ENCODE measurements at regions not wholly inside any gene's neighbourhood (a gene's known extent, or its start where the extent isn't known, plus 50 kb on each side); places are given as distances from the start of the nearest gene placed in this dataset.

DNA sequence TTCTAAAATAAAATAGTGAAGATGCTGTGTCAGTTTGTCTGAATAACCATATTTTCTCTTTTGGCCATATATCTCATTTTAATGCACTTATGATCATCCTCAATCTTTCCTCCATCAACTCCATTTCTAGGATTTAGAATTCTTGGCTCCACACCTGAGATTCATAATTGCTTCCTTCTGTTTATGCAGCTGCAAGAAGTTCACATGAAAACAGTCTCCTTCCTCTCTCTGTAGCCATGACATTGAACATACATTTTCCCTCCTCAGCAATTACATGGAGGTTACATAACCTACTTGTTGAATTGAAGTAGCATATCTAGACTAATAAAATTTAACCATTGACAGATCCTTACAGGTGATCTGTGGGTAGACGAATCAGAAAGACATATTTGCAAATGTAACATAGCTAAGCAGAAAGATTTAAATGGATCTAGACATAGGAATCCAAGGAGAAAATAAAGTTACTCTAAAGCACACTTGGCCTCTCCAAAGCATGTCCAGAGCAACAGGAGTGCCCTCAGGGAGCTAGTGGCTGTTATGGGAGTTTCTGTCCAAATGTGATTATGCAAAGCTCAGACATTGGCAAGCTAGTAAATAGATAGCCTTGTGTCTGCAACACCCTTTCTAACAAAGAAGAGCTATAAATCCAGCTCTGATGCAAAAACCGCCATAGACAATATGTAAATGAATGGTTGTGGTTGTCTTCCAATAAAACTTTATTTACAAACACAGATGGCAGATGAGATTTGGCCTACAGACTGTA, 119.9 kb upstream of the MPPED2 start:
- Histone ChIP-seq H3K9ac (ENCODE audit: insufficient read length, low read depth) (no peak overlapping the region), H3K27me3 (ENCODE audit: insufficient read depth, insufficient read length) (no peaks in the 10 kb centered on the region), H3K36me3 (ENCODE audit: insufficient read depth, insufficient read length, low read length) (no peaks in the 10 kb centered on the region), H3K4me1 (ENCODE audit: insufficient read depth, insufficient read length) (no peaks in the 10 kb centered on the region), H3K4me3 (ENCODE audit: insufficient read length, low read depth) (no peak overlapping the region), H3K9me3 (ENCODE audit: insufficient read depth, low read length) (no peaks in the 10 kb centered on the region)
- no peak for TF ChIP-seq YY1 (IDR thresholded peaks at IDR 0.05; ENCODE audit: insufficient read depth, insufficient read length)
- TF ChIP-seq SUZ12 (IDR thresholded peaks at IDR 0.05; ENCODE audit: extremely low read depth, insufficient read depth, insufficient read length): no peak
- no peak for TF ChIP-seq ZNF274 (IDR thresholded peaks at IDR 0.05; ENCODE audit: low read depth, low read length)
- DNase-seq (ENCODE audit: low read depth, low spot score): no peak

GRCh38 chr11:30698425-30698824, 112.3 kb upstream of the MPPED2 start:
- no peak for DNase-seq (ENCODE audit: low read depth, low spot score)
- Histone ChIP-seq H3K4me3 (ENCODE audit: insufficient read length, low read depth) (no peak overlapping the region), H3K4me1 (ENCODE audit: insufficient read depth, insufficient read length) (no peaks in the 10 kb centered on the region), H3K36me3 (ENCODE audit: insufficient read depth, insufficient read length, low read length) (no peaks in the 10 kb centered on the region), H3K27me3 (ENCODE audit: insufficient read depth, insufficient read length) (no peaks in the 10 kb centered on the region), H3K9me3 (ENCODE audit: insufficient read depth, low read length) (no peaks in the 10 kb centered on the region), H3K9ac (ENCODE audit: insufficient read length, low read depth) (no peak overlapping the region)
- TF ChIP-seq ZNF274 (IDR thresholded peaks at IDR 0.05; ENCODE audit: low read depth, low read length) (no peak), YY1 (IDR thresholded peaks at IDR 0.05; ENCODE audit: insufficient read depth, insufficient read length) (no peak), SUZ12 (IDR thresholded peaks at IDR 0.05; ENCODE audit: extremely low read depth, insufficient read depth, insufficient read length) (no peak)

- Histone ChIP-seq H3K9ac (ENCODE audit: insufficient read length, low read depth) (no peak overlapping the region), H3K4me3 (ENCODE audit: insufficient read length, low read depth) (no peak overlapping the region), H3K27me3 (ENCODE audit: insufficient read depth, insufficient read length) (no peaks in the 10 kb centered on the region), H3K4me1 (ENCODE audit: insufficient read depth, insufficient read length) (no peaks in the 10 kb centered on the region), H3K36me3 (ENCODE audit: insufficient read depth, insufficient read length, low read length) (no peaks in the 10 kb centered on the region), H3K9me3 (ENCODE audit: insufficient read depth, low read length) (no peaks in the 10 kb centered on the region)
- no peak for DNase-seq (ENCODE audit: low read depth, low spot score)
- TF ChIP-seq YY1 (IDR thresholded peaks at IDR 0.05; ENCODE audit: insufficient read depth, insufficient read length): no peak
- no peak for TF ChIP-seq SUZ12 (IDR thresholded peaks at IDR 0.05; ENCODE audit: extremely low read depth, insufficient read depth, insufficient read length)
- no peak for TF ChIP-seq ZNF274 (IDR thresholded peaks at IDR 0.05; ENCODE audit: low read depth, low read length)
Observed at GRCh38 chr11:30697032-30697431, 110.9 kb upstream of the MPPED2 start.

DNA sequence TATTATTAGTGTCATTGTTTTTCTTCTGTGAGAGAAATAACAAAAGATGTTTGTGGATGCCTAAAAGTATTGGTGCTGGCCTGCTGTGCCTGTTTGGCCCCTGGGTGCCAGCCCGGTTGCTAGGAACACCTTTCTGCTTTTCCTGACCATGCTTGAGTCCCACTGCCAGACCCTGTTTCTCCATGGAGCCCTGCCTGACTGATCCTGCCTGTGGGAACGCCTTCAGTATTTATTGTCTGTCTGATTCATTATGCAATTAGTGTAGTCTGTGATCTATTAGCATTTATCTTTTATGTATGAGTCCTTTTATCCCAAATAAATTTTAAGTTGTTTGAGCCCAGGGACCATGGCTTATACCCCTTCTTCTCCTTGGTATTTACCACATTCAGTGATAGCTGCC, 98.6 kb upstream of the MPPED2 start:
- Histone ChIP-seq H3K4me3 (ENCODE audit: insufficient read length, low read depth) (no peak overlapping the region), H3K9ac (ENCODE audit: insufficient read length, low read depth) (no peak overlapping the region), H3K4me1 (ENCODE audit: insufficient read depth, insufficient read length) (no peaks in the 10 kb centered on the region), H3K36me3 (ENCODE audit: insufficient read depth, insufficient read length, low read length) (no peaks in the 10 kb centered on the region), H3K27me3 (ENCODE audit: insufficient read depth, insufficient read length) (no peaks in the 10 kb centered on the region), H3K9me3 (ENCODE audit: insufficient read depth, low read length) (no peaks in the 10 kb centered on the region)
- DNase-seq (ENCODE audit: low read depth, low spot score): no peak
- no peak for TF ChIP-seq YY1 (IDR thresholded peaks at IDR 0.05; ENCODE audit: insufficient read depth, insufficient read length)
- TF ChIP-seq SUZ12 (IDR thresholded peaks at IDR 0.05; ENCODE audit: extremely low read depth, insufficient read depth, insufficient read length): no peak
- TF ChIP-seq ZNF274 (IDR thresholded peaks at IDR 0.05; ENCODE audit: low read depth, low read length): no peak

- TF ChIP-seq ZNF274 (IDR thresholded peaks at IDR 0.05; ENCODE audit: low read depth, low read length) (no peak), YY1 (IDR thresholded peaks at IDR 0.05; ENCODE audit: insufficient read depth, insufficient read length) (no peak), SUZ12 (IDR thresholded peaks at IDR 0.05; ENCODE audit: extremely low read depth, insufficient read depth, insufficient read length) (no peak)
- no peak for DNase-seq (ENCODE audit: low read depth, low spot score)
Observed at GRCh38 chr11:30683176-30683575, 97.0 kb upstream of the MPPED2 start.

DNA sequence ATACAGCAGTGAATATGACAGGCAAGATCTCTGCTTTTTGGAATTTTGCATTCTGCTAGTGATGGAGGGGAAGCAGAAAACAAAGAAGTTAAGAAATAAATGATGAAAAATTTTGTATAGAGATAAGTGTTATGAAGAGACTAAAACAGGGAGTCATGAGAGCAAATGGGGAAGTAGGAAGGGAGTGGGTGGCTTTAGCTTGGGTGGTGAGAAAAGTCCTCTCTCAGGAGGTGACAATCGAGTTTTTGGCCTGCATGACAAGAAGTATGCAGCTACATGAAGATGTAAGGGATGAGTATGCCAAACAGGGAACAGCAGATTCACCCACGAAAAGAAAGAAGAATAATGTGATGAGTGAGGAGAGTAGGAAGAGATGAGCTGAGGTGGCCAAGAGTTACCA, 80.7 kb upstream of the MPPED2 start:
- H3K36me3 ChIP-seq (ENCODE audit: insufficient read depth, insufficient read length, low read length): no peaks in the 10 kb centered on the region
- no peak overlapping the region for H3K9ac ChIP-seq (ENCODE audit: insufficient read length, low read depth)
- no peaks in the 10 kb centered on the region for H3K4me1 ChIP-seq (ENCODE audit: insufficient read depth, insufficient read length)
- no peak for DNase-seq (ENCODE audit: low read depth, low spot score)
- no peak for TF ChIP-seq YY1 (IDR thresholded peaks at IDR 0.05; ENCODE audit: insufficient read depth, insufficient read length)
- TF ChIP-seq SUZ12 (IDR thresholded peaks at IDR 0.05; ENCODE audit: extremely low read depth, insufficient read depth, insufficient read length): no peak
- no peak for TF ChIP-seq ZNF274 (IDR thresholded peaks at IDR 0.05; ENCODE audit: low read depth, low read length)
- no peaks in the 10 kb centered on the region for H3K27me3 ChIP-seq (ENCODE audit: insufficient read depth, insufficient read length)
- no peak overlapping the region for H3K4me3 ChIP-seq (ENCODE audit: insufficient read length, low read depth)
- no peaks in the 10 kb centered on the region for H3K9me3 ChIP-seq (ENCODE audit: insufficient read depth, low read length)

More at GRCh38 chr11:30683176-30683575, 97.0 kb upstream of the MPPED2 start:
- Histone ChIP-seq H3K4me1 (ENCODE audit: insufficient read depth, insufficient read length) (no peaks in the 10 kb centered on the region), H3K9me3 (ENCODE audit: insufficient read depth, low read length) (no peaks in the 10 kb centered on the region), H3K4me3 (ENCODE audit: insufficient read length, low read depth) (no peak overlapping the region), H3K27me3 (ENCODE audit: insufficient read depth, insufficient read length) (no peaks in the 10 kb centered on the region), H3K36me3 (ENCODE audit: insufficient read depth, insufficient read length, low read length) (no peaks in the 10 kb centered on the region), H3K9ac (ENCODE audit: insufficient read length, low read depth) (no peak overlapping the region)

- no peaks in the 10 kb centered on the region for H3K4me1 ChIP-seq (ENCODE audit: insufficient read depth, insufficient read length)
- no peaks in the 10 kb centered on the region for H3K36me3 ChIP-seq (ENCODE audit: insufficient read depth, insufficient read length, low read length)
- TF ChIP-seq YY1 (IDR thresholded peaks at IDR 0.05; ENCODE audit: insufficient read depth, insufficient read length): no peak
- TF ChIP-seq ZNF274 (IDR thresholded peaks at IDR 0.05; ENCODE audit: low read depth, low read length): no peak
- TF ChIP-seq SUZ12 (IDR thresholded peaks at IDR 0.05; ENCODE audit: extremely low read depth, insufficient read depth, insufficient read length): no peak
Observed at GRCh38 chr11:30665067-30665466, 78.9 kb upstream of the MPPED2 start.

More at GRCh38 chr11:30665067-30665466, 78.9 kb upstream of the MPPED2 start:
- Histone ChIP-seq H3K27me3 (ENCODE audit: insufficient read depth, insufficient read length) (no peaks in the 10 kb centered on the region), H3K4me3 (ENCODE audit: insufficient read length, low read depth) (no peak overlapping the region), H3K9ac (ENCODE audit: insufficient read length, low read depth) (no peak overlapping the region), H3K9me3 (ENCODE audit: insufficient read depth, low read length) (no peaks in the 10 kb centered on the region)
- no peak for DNase-seq (ENCODE audit: low read depth, low spot score)

Measured in NT2/D1 (cell line).